ENCODE measurements at regions not wholly inside any gene's neighbourhood (a gene's known extent, or its start where the extent isn't known, plus 50 kb on each side); places are given as distances from the start of the nearest gene placed in this dataset.

DNA sequence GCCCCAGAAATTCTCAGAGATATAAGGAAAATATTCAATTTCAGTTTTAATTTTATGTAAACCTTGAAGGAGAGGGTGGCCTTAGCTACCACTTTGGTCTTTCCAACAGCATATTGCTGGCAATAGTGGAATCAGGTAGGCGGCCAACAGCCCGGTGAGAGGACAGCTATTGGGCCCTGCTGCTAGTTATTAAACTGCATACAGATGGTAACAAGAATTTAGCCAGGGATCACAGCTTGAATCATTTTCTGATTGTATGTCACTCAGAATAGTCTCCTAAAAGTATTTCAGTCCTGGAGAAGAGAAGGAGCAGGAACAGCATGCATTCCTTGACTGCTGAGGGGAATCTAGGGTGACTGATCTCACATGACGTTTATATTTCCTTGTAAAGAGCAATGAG, 261.4 kb upstream of the SMIM30 start:
- Mint-ChIP-seq H3K9me3 (ENCODE audit: low read depth, unreplicated experiment) (peaks cover 8% of the 10 kb centered on the region), H3K4me3 (ENCODE audit: low read depth, unreplicated experiment) (no peak overlapping the region), H3K4me1 (ENCODE audit: low read depth, unreplicated experiment) (no peaks in the 10 kb centered on the region), H3K27me3 (ENCODE audit: unreplicated experiment) (no peaks in the 10 kb centered on the region), H3K27ac (ENCODE audit: unreplicated experiment) (no peak overlapping the region), H3K36me3 (ENCODE audit: insufficient read depth, unreplicated experiment) (no peaks in the 10 kb centered on the region)
- TF ChIP-seq, protein P1, sequence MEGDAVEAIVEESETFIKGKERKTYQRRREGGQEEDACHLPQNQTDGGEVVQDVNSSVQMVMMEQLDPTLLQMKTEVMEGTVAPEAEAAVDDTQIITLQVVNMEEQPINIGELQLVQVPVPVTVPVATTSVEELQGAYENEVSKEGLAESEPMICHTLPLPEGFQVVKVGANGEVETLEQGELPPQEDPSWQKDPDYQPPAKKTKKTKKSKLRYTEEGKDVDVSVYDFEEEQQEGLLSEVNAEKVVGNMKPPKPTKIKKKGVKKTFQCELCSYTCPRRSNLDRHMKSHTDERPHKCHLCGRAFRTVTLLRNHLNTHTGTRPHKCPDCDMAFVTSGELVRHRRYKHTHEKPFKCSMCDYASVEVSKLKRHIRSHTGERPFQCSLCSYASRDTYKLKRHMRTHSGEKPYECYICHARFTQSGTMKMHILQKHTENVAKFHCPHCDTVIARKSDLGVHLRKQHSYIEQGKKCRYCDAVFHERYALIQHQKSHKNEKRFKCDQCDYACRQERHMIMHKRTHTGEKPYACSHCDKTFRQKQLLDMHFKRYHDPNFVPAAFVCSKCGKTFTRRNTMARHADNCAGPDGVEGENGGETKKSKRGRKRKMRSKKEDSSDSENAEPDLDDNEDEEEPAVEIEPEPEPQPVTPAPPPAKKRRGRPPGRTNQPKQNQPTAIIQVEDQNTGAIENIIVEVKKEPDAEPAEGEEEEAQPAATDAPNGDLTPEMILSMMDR (IDR thresholded peaks at IDR 0.05; ENCODE audit: unreplicated experiment), result no peak
- DNase-seq, result no peak
- CTCF ChIA-PET, result no interaction called here
- intact Hi-C loops (cut with micrococcal nuclease; ENCODE audit: unreplicated experiment), result no loop called here
- BruUV-seq (replicated peaks), result no TSS peak

DNA sequence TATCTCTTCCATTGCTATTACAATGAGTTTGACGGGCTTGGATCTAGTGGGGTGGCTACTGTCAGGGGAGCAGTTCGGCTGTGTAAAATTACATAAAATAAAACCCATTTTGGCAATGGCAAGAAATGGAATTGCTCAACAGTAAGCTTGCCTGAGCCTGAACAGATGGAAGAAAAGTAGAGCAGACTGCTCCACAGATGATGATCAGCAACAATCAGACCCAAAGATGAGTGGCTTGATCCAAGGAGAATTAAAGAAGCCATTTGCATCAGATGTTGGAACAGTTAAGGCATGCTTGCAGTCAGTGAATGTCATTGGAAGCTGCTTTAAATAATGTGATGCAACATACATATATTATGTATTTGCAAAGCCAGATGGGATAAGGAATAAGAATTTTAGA, 256.6 kb upstream of the SMIM30 start:
- BruUV-seq (replicated peaks), result no TSS peak
- Mint-ChIP-seq H3K27ac (ENCODE audit: unreplicated experiment) (no peak overlapping the region), H3K36me3 (ENCODE audit: insufficient read depth, unreplicated experiment) (no peaks in the 10 kb centered on the region), H3K4me3 (ENCODE audit: low read depth, unreplicated experiment) (no peak overlapping the region), H3K27me3 (ENCODE audit: unreplicated experiment) (no peaks in the 10 kb centered on the region), H3K9me3 (ENCODE audit: low read depth, unreplicated experiment) (peaks cover 10% of the 10 kb centered on the region), H3K4me1 (ENCODE audit: low read depth, unreplicated experiment) (no peaks in the 10 kb centered on the region)
- CTCF ChIA-PET, result no interaction called here
- TF ChIP-seq, protein P1 (IDR thresholded peaks at IDR 0.05; ENCODE audit: unreplicated experiment), result no peak
- no peak for DNase-seq
- intact Hi-C loops (cut with micrococcal nuclease; ENCODE audit: unreplicated experiment), result no loop called here

DNA sequence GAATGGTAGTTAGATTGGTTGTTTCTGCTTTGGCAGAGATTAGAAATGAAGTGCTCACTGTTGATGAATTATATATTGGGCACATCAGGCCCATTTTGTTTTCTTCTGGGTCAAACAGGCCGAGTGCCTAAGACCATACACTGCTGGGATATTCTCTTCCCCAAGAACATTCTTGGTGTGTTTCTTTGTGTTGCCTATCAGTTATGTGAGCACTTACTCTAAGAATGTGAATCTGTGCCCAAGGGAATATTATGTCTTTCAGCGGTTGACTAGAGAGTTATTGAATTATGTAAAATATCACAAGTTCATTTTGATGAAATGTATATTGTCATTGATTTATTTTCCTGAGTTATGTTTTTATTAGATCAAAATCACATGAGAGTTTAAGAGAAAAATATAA, 255.5 kb upstream of the SMIM30 start:
- TF ChIP-seq, protein P1 (IDR thresholded peaks at IDR 0.05; ENCODE audit: unreplicated experiment), result no peak
- H3K27me3 Mint-ChIP-seq (ENCODE audit: unreplicated experiment), result no peaks in the 10 kb centered on the region
- DNase-seq, result no peak
- intact Hi-C loops (cut with micrococcal nuclease; ENCODE audit: unreplicated experiment), result no loop called here
- peaks cover 13% of the 10 kb centered on the region for H3K9me3 Mint-ChIP-seq (ENCODE audit: low read depth, unreplicated experiment)
- no peaks in the 10 kb centered on the region for H3K36me3 Mint-ChIP-seq (ENCODE audit: insufficient read depth, unreplicated experiment)
- H3K4me1 Mint-ChIP-seq (ENCODE audit: low read depth, unreplicated experiment), result no peaks in the 10 kb centered on the region
- no peak overlapping the region for H3K4me3 Mint-ChIP-seq (ENCODE audit: low read depth, unreplicated experiment)
- BruUV-seq (replicated peaks), result no TSS peak
- no peak overlapping the region for H3K27ac Mint-ChIP-seq (ENCODE audit: unreplicated experiment)
- CTCF ChIA-PET, result no interaction called here

DNA sequence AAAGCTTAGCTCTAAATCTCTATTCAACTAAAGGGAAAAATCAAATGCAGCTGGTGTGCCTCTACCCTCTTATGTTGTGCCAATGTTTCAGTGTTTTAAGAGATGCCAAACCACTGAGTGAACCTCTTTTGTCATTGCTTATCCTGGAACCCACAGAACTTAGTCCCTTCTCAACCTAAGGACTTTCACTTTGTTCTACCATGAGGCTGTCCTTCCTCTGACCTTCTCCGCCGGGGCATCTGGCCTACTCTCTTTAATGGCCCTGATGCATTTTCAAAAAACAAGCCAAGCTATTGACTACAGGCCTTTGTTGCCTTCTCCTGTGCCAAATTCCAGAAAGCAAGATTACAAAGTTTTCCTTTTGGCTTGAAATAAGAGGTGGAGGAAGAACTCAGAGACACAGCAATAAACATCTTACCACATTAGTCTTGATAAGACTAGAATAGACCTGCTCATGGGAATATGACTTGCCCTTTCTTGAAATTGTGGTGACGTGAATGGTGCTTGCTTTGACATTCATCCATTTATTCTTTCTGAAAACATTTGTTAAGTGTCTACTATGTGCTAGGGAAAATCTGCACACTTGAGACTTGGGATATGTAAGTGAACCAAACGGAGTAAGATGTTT, 253.2 kb upstream of the SMIM30 start:
- CTCF ChIA-PET, result no interaction called here

More for the DNA sequence above, 253.2 kb upstream of the SMIM30 start:
- no TSS peak for BruUV-seq (replicated peaks)
- Mint-ChIP-seq H3K4me3 (ENCODE audit: low read depth, unreplicated experiment) (no peak overlapping the region), H3K36me3 (ENCODE audit: insufficient read depth, unreplicated experiment) (no peaks in the 10 kb centered on the region), H3K27me3 (ENCODE audit: unreplicated experiment) (no peaks in the 10 kb centered on the region), H3K4me1 (ENCODE audit: low read depth, unreplicated experiment) (no peaks in the 10 kb centered on the region), H3K27ac (ENCODE audit: unreplicated experiment) (no peak overlapping the region), H3K9me3 (ENCODE audit: low read depth, unreplicated experiment) (peaks cover 21% of the 10 kb centered on the region)
- no peak for DNase-seq
- intact Hi-C loops (cut with micrococcal nuclease; ENCODE audit: unreplicated experiment), result no loop called here
- TF ChIP-seq, protein P1 (IDR thresholded peaks at IDR 0.05; ENCODE audit: unreplicated experiment), result no peak

Data from Calu3 (cell line).